PC-9 (cell line): ENCODE measurements at regions not wholly inside any gene's neighbourhood (a gene's known extent, or its start where the extent isn't known, plus 50 kb on each side); places are given as distances from the start of the nearest gene placed in this dataset.

Source experiments
- CTCF ChIP-seq: fragments of 200-600 bp; sonication (generic); conservative IDR thresholded peaks from 2 replicates; pipeline ENCODE4 v1.6.1; 2017; ENCODE audit warnings: mixed run types, antibody characterized with exemption, mild to moderate bottlenecking, moderate library complexity
- EZH2 ChIP-seq: fragments of 200-600 bp; sonication (generic); IDR thresholded peaks from 2 replicates; pipeline ENCODE4 v1.8.0; 2017; ENCODE audit warnings: antibody characterized with exemption, low read depth

- TF ChIP-seq CTCF (no peak), EZH2 (no peak)
Observed at GRCh38 chr18:78595924-78596573, 383.6 kb upstream of the SALL3 start.
